ENCODE measurements at regions not wholly inside any gene's neighbourhood (a gene's known extent, or its start where the extent isn't known, plus 50 kb on each side); places are given as distances from the start of the nearest gene placed in this dataset.

- TF ChIP-seq, protein P1, sequence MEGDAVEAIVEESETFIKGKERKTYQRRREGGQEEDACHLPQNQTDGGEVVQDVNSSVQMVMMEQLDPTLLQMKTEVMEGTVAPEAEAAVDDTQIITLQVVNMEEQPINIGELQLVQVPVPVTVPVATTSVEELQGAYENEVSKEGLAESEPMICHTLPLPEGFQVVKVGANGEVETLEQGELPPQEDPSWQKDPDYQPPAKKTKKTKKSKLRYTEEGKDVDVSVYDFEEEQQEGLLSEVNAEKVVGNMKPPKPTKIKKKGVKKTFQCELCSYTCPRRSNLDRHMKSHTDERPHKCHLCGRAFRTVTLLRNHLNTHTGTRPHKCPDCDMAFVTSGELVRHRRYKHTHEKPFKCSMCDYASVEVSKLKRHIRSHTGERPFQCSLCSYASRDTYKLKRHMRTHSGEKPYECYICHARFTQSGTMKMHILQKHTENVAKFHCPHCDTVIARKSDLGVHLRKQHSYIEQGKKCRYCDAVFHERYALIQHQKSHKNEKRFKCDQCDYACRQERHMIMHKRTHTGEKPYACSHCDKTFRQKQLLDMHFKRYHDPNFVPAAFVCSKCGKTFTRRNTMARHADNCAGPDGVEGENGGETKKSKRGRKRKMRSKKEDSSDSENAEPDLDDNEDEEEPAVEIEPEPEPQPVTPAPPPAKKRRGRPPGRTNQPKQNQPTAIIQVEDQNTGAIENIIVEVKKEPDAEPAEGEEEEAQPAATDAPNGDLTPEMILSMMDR (conservative IDR thresholded peaks at IDR 0.05; ENCODE audit: low read depth, low read length) = no peak
- TF ChIP-seq EZH2 (IDR thresholded peaks at IDR 0.05; ENCODE audit: borderline replicate concordance, low read depth, low read length, poor library complexity, severe bottlenecking) = no peak
These were observed 84.1 kb upstream of the BARX2 start for GRCh38 chr11:129291546-129291945.

Data from A673 (cell line).